ENCODE measurements at regions not wholly inside any gene's neighbourhood (a gene's known extent, or its start where the extent isn't known, plus 50 kb on each side); places are given as distances from the start of the nearest gene placed in this dataset.

DNA sequence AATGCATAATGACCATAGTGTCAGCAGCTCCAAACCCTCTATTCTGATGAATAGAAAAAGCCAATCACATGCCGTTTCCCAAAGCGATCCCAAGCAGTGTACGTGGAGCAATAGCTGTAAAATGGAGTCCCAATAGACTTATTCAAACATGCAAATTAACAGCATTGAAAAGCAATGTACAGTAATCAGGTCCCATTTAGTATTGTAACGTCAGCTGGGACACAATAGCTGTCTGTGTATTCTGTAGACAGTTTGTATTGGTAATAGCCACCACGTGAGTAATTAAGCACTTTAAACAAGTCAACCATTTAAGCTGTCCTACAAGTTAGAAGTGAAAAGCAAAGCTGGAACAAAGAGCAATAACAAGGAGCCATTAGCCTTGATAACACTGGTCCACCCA lies 698.2 kb downstream of the PCDH17 start:
- TF ChIP-seq, protein P1, sequence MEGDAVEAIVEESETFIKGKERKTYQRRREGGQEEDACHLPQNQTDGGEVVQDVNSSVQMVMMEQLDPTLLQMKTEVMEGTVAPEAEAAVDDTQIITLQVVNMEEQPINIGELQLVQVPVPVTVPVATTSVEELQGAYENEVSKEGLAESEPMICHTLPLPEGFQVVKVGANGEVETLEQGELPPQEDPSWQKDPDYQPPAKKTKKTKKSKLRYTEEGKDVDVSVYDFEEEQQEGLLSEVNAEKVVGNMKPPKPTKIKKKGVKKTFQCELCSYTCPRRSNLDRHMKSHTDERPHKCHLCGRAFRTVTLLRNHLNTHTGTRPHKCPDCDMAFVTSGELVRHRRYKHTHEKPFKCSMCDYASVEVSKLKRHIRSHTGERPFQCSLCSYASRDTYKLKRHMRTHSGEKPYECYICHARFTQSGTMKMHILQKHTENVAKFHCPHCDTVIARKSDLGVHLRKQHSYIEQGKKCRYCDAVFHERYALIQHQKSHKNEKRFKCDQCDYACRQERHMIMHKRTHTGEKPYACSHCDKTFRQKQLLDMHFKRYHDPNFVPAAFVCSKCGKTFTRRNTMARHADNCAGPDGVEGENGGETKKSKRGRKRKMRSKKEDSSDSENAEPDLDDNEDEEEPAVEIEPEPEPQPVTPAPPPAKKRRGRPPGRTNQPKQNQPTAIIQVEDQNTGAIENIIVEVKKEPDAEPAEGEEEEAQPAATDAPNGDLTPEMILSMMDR (conservative IDR thresholded peaks at IDR 0.05; ENCODE audit: low read length) = no peak
- no peak for TF ChIP-seq EZH2phosphoT487 (IDR thresholded peaks at IDR 0.05; ENCODE audit: borderline replicate concordance)
